Naive thymus-derived CD4-positive, alpha-beta T cell (primary cell): ENCODE measurements at regions not wholly inside any gene's neighbourhood (a gene's known extent, or its start where the extent isn't known, plus 50 kb on each side); places are given as distances from the start of the nearest gene placed in this dataset.
"Not testable (repeated sequence)": the region's sequence is repeated elsewhere in the genome, so short reads cannot be mapped to it uniquely, and the experiment has no call there.

Experiments
- ATAC-seq: fragments of 150-1000 bp; cut with Tn5 transposase; 2 replicates; pipeline ENCODE4 v1.10.0; 2021; ENCODE audit warnings: mild to moderate bottlenecking, moderate library complexity
- CTCF ChIA-PET: fragments of 350-600 bp; sonication (Branson Sonifier 250); formaldehyde crosslinking; loops from one replicate; lab custom pipeline; 2021; ENCODE audit warnings: antibody characterized with exemption; lab: Charles Lee
- POLR2A ChIA-PET: fragments of 350-600 bp; sonication (Branson Sonifier 250); formaldehyde crosslinking; loops from one replicate; lab custom pipeline; 2021; ENCODE audit warnings: antibody characterized with exemption, inconsistent platforms; lab: Charles Lee
- DNase-seq, 9 donors: peaks; one replicate each; pipeline versions ENCODE4 v3.0.0 to v3.0.0-alpha.2; 2020 to 2022; ENCODE audit warnings: mixed read lengths in 1 of 9
- H3K27ac ChIP-seq: one replicate; pipeline ENCODE4 v1.7.0; 2013; ENCODE audit warnings: mild to moderate bottlenecking, low read depth, low read length, moderate library complexity
- H3K27me3 ChIP-seq, 2 donors: one replicate each; pipeline ENCODE4 v1.7.0; 2013; ENCODE audit warnings: low read length in 2 of 2, mild to moderate bottlenecking in 2 of 2, moderate library complexity in 2 of 2; ENCODE audit not compliant: control insufficient read depth in 2 of 2, insufficient read depth in 2 of 2
- H3K36me3 ChIP-seq, 3 experiments: 1 replicate in 2 of 3; 2 replicates in 1 of 3; pipeline ENCODE4 v1.7.0; 2013; ENCODE audit warnings: low read length in 3 of 3, mild to moderate bottlenecking in 3 of 3, moderate library complexity in 1 of 3; ENCODE audit not compliant: insufficient read depth in 3 of 3, control insufficient read depth in 2 of 3
- H3K4me1 ChIP-seq, 2 donors: one replicate each; pipeline ENCODE4 v1.7.0; 2013; ENCODE audit warnings: low read length in 2 of 2, mild to moderate bottlenecking in 2 of 2, moderate library complexity in 1 of 2; ENCODE audit not compliant: control insufficient read depth in 2 of 2, insufficient read depth in 2 of 2
- H3K4me3 ChIP-seq: 2 replicates; pipeline ENCODE4 v1.7.0; 2013; ENCODE audit warnings: mild to moderate bottlenecking, low read length
- H3K9me3 ChIP-seq, 3 experiments: 1 replicate in 2 of 3; 2 replicates in 1 of 3; pipeline ENCODE4 v1.7.0; 2013; ENCODE audit warnings: low read length in 3 of 3; ENCODE audit not compliant: control insufficient read depth in 2 of 3
- H3K27ac Mint-ChIP-seq, 9 donors: one replicate each; pipeline ENCODE4 v1.8.0; 2020 to 2022; ENCODE audit warnings: mixed read lengths in 9 of 9, mild to moderate bottlenecking in 8 of 9, moderate library complexity in 5 of 9, inconsistent platforms in 2 of 9
- H3K27me3 Mint-ChIP-seq, 5 donors: one replicate each; pipeline ENCODE4 v1.8.0; 2021 to 2022; ENCODE audit warnings: mixed read lengths in 5 of 5, mild to moderate bottlenecking in 1 of 5
- H3K36me3 Mint-ChIP-seq, 5 donors: one replicate each; pipeline ENCODE4 v1.8.0; 2020 to 2022; ENCODE audit warnings: mixed read lengths in 5 of 5, mild to moderate bottlenecking in 3 of 5, inconsistent platforms in 1 of 5
- H3K4me1 Mint-ChIP-seq, 7 donors: one replicate each; pipeline ENCODE4 v1.8.0; 2020 to 2022; ENCODE audit warnings: mixed read lengths in 7 of 7, mild to moderate bottlenecking in 3 of 7, inconsistent platforms in 1 of 7
- H3K4me3 Mint-ChIP-seq, 10 donors: one replicate each; pipeline ENCODE4 v1.8.0; 2020 to 2022; ENCODE audit warnings: mild to moderate bottlenecking in 10 of 10, mixed read lengths in 10 of 10, moderate library complexity in 6 of 10, inconsistent platforms in 2 of 10
- H3K9me3 Mint-ChIP-seq, 11 donors: one replicate each; pipeline ENCODE4 v1.8.0; 2020 to 2022; ENCODE audit warnings: mixed read lengths in 11 of 11, mild to moderate bottlenecking in 4 of 11, inconsistent platforms in 1 of 11, moderate library complexity in 1 of 11
- intact Hi-C, 2 donors: fragments of 100-400 bp; cut with micrococcal nuclease; formaldehyde crosslinking; loops; one replicate each; pipeline ENCODE4 v1.15.1; 2023

- H3K27ac ChIP-seq, intact Hi-C loops, H3K36me3 Mint-ChIP-seq, H3K4me1 ChIP-seq, H3K9me3 ChIP-seq, H3K9me3 Mint-ChIP-seq, H3K27me3 Mint-ChIP-seq, H3K4me1 Mint-ChIP-seq, H3K27ac Mint-ChIP-seq, POLR2A ChIA-PET, CTCF ChIA-PET, H3K27me3 ChIP-seq, H3K36me3 ChIP-seq, H3K4me3 ChIP-seq, DNase-seq: not testable (repeated sequence)
- H3K4me3 Mint-ChIP-seq = peak overlapping the region in 1 of 10 donors; percentile 21
- ATAC-seq = peak; percentile 14
These were observed 60.6 kb downstream of the GOLGA8T start for GRCh38 chr15:30195355-30196008.

GRCh38 chr15:30196009-30196375 is 61.1 kb downstream of the GOLGA8T start:
- H3K4me1 ChIP-seq, H3K27me3 Mint-ChIP-seq, H3K36me3 Mint-ChIP-seq, H3K27ac ChIP-seq, H3K4me3 Mint-ChIP-seq, POLR2A ChIA-PET, H3K4me1 Mint-ChIP-seq, H3K4me3 ChIP-seq, H3K27ac Mint-ChIP-seq, H3K9me3 Mint-ChIP-seq, H3K27me3 ChIP-seq, H3K9me3 ChIP-seq, H3K36me3 ChIP-seq, CTCF ChIA-PET, intact Hi-C loops: not testable (repeated sequence)
- ATAC-seq (peak; percentile 81), DNase-seq (peak in 5 of 9 donors; percentile 12 to 34 (median 33))

- H3K27me3 Mint-ChIP-seq, H3K4me1 Mint-ChIP-seq, POLR2A ChIA-PET, H3K36me3 ChIP-seq, H3K27ac ChIP-seq, H3K27ac Mint-ChIP-seq, H3K36me3 Mint-ChIP-seq, H3K4me1 ChIP-seq, DNase-seq, H3K9me3 Mint-ChIP-seq, H3K9me3 ChIP-seq, CTCF ChIA-PET, H3K4me3 ChIP-seq, ATAC-seq, intact Hi-C loops, H3K27me3 ChIP-seq: not testable (repeated sequence)
- peak overlapping the region in 2 of 10 donors; percentile 34 to 56 for H3K4me3 Mint-ChIP-seq
These were observed 61.9 kb downstream of the GOLGA8T start for GRCh38 chr15:30196769-30197168.

- DNase-seq, H3K4me1 ChIP-seq, H3K4me1 Mint-ChIP-seq, CTCF ChIA-PET, H3K9me3 Mint-ChIP-seq, H3K27ac Mint-ChIP-seq, POLR2A ChIA-PET, ATAC-seq, H3K9me3 ChIP-seq, H3K27me3 Mint-ChIP-seq, H3K36me3 ChIP-seq, H3K27ac ChIP-seq, H3K27me3 ChIP-seq, H3K4me3 ChIP-seq, H3K4me3 Mint-ChIP-seq, H3K36me3 Mint-ChIP-seq, intact Hi-C loops: not testable (repeated sequence)
These were observed 66.7 kb downstream of the GOLGA8T start for GRCh38 chr15:30201517-30201916.

GRCh38 chr15:30213733-30214132 is 78.9 kb downstream of the GOLGA8T start:
- H3K4me3 Mint-ChIP-seq, DNase-seq, H3K9me3 Mint-ChIP-seq, H3K27ac Mint-ChIP-seq, POLR2A ChIA-PET, H3K4me1 ChIP-seq, H3K4me1 Mint-ChIP-seq, H3K4me3 ChIP-seq, ATAC-seq, H3K27me3 ChIP-seq, CTCF ChIA-PET, H3K36me3 ChIP-seq, H3K36me3 Mint-ChIP-seq, H3K27ac ChIP-seq, H3K9me3 ChIP-seq, intact Hi-C loops, H3K27me3 Mint-ChIP-seq: not testable (repeated sequence)

- H3K36me3 ChIP-seq, intact Hi-C loops, H3K4me3 Mint-ChIP-seq, CTCF ChIA-PET, H3K36me3 Mint-ChIP-seq, H3K27me3 ChIP-seq, DNase-seq, POLR2A ChIA-PET, H3K27me3 Mint-ChIP-seq, H3K9me3 ChIP-seq, H3K4me1 ChIP-seq, H3K9me3 Mint-ChIP-seq, ATAC-seq, H3K27ac Mint-ChIP-seq, H3K4me3 ChIP-seq, H3K4me1 Mint-ChIP-seq, H3K27ac ChIP-seq: not testable (repeated sequence)
These were observed 87.0 kb downstream of the GOLGA8T start for GRCh38 chr15:30221803-30222202.

GRCh38 chr15:30222798-30223591 is 88.1 kb downstream of the GOLGA8T start:
- H3K36me3 Mint-ChIP-seq, intact Hi-C loops, H3K9me3 ChIP-seq, H3K27me3 ChIP-seq, H3K27ac Mint-ChIP-seq, H3K4me3 ChIP-seq, DNase-seq, H3K9me3 Mint-ChIP-seq, POLR2A ChIA-PET, CTCF ChIA-PET, H3K36me3 ChIP-seq, H3K27ac ChIP-seq, H3K4me1 ChIP-seq, H3K4me1 Mint-ChIP-seq, H3K27me3 Mint-ChIP-seq: not testable (repeated sequence)
- peak; percentile 34 for ATAC-seq
- H3K4me3 Mint-ChIP-seq = peak overlapping the region in 1 of 10 donors; percentile 28
